HEK293 (cell line): ENCODE measurements at regions not wholly inside any gene's neighbourhood (a gene's known extent, or its start where the extent isn't known, plus 50 kb on each side); places are given as distances from the start of the nearest gene placed in this dataset.

Experiments
- CTCF ChIA-PET: fragments of 350-600 bp; formaldehyde crosslinking; extraction: SDS; loops from one replicate; lab custom pipeline; 2021; ENCODE audit warnings: antibody characterized with exemption; lab: Yijun Ruan, JAX
- POLR2A ChIA-PET: fragments of 300-600 bp; formaldehyde crosslinking; extraction: SDS; loops from one replicate; lab custom pipeline; 2020; ENCODE audit warnings: antibody characterized with exemption, inconsistent platforms; lab: Yijun Ruan, JAX
- H3K27ac ChIP-seq: fragments of 200-500 bp; sonication (Bioruptor generic); 2 replicates; pipeline ENCODE4 v1.5.1; 2014; ENCODE audit warnings: low read depth, low read length, control low read depth, inconsistent platforms; ENCODE audit errors: extremely low read depth
- H3K36me3 ChIP-seq, 2 experiments: fragments of 200-500 bp in 1 of 2; sonication (Bioruptor generic) in 1 of 2; 1 replicate in 1 of 2; 2 replicates in 1 of 2; pipeline ENCODE4 v1.5.1; 2014 to 2017; ENCODE audit warnings: inconsistent platforms in 2 of 2, low read length in 2 of 2; ENCODE audit not compliant: control insufficient read depth in 2 of 2, insufficient read depth in 1 of 2
- H3K4me1 ChIP-seq: fragments of 200-500 bp; sonication (Bioruptor generic); 2 replicates; pipeline ENCODE4 v1.5.1; 2014; ENCODE audit warnings: mild to moderate bottlenecking, low read length, inconsistent platforms; ENCODE audit not compliant: control insufficient read depth, insufficient read depth
- H3K4me3 ChIP-seq: 2 replicates; pipeline ENCODE4 v1.5.1; 2011; ENCODE audit warnings: low read depth, mild to moderate bottlenecking, control low read depth, low read length, moderate library complexity
- H3K9me3 ChIP-seq: fragments of 200-500 bp; sonication (Bioruptor generic); 2 replicates; pipeline ENCODE4 v1.5.1; 2014; ENCODE audit warnings: low read depth, low read length, inconsistent platforms; ENCODE audit not compliant: control insufficient read depth, insufficient read depth
- AEBP2 ChIP-seq: fragments of 450-650 bp; formaldehyde crosslinking; IDR thresholded peaks from 2 replicates; pipeline ENCODE4 v1.5.1; 2016; ENCODE audit warnings: missing biosample characterization, missing genetic modification characterization, borderline replicate concordance
- CTCF ChIP-seq: fragments of 450-650 bp; formaldehyde crosslinking; IDR thresholded peaks from 2 replicates; pipeline ENCODE4 v1.5.1; 2016; ENCODE audit warnings: missing biosample characterization, missing genetic modification characterization
- HIC1 ChIP-seq: fragments of 450-650 bp; formaldehyde crosslinking; IDR thresholded peaks from 2 replicates; pipeline ENCODE4 v1.5.1; 2016; ENCODE audit warnings: missing biosample characterization, missing genetic modification characterization
- KLF16 ChIP-seq: fragments of 450-650 bp; formaldehyde crosslinking; IDR thresholded peaks from 2 replicates; pipeline ENCODE4 v1.5.1; 2017; ENCODE audit warnings: missing biosample characterization, missing genetic modification characterization
- PRDM1 ChIP-seq: fragments of 450-650 bp; formaldehyde crosslinking; IDR thresholded peaks from 2 replicates; pipeline ENCODE4; 2016; ENCODE audit warnings: missing biosample characterization, missing genetic modification characterization
- ZBTB26 ChIP-seq: fragments of 450-650 bp; formaldehyde crosslinking; optimal IDR thresholded peaks from 2 replicates; pipeline ENCODE3; 2016; ENCODE audit warnings: missing biosample characterization, mild to moderate bottlenecking, missing genetic modification characterization
- ZBTB44 ChIP-seq: fragments of 450-650 bp; IDR thresholded peaks from 2 replicates; pipeline ENCODE4 v1.5.1; 2018; ENCODE audit warnings: missing biosample characterization, mild to moderate bottlenecking, missing genetic modification characterization
- ZBTB6 ChIP-seq: fragments of 450-650 bp; formaldehyde crosslinking; IDR thresholded peaks from 2 replicates; pipeline ENCODE4 v1.5.1; 2017; ENCODE audit warnings: missing biosample characterization, missing genetic modification characterization
- ZEB2 ChIP-seq: fragments of 450-650 bp; formaldehyde crosslinking; IDR thresholded peaks from 2 replicates; pipeline ENCODE4 v1.5.1; 2016; ENCODE audit warnings: missing biosample characterization, missing genetic modification characterization
- ZNF24 ChIP-seq: fragments of 450-650 bp; formaldehyde crosslinking; IDR thresholded peaks from 2 replicates; pipeline ENCODE4 v1.5.1; 2016; ENCODE audit warnings: missing biosample characterization, missing genetic modification characterization
- ZNF266 ChIP-seq: fragments of 450-650 bp; formaldehyde crosslinking; IDR thresholded peaks from 2 replicates; pipeline ENCODE4 v1.5.1; 2016; ENCODE audit warnings: missing biosample characterization, missing genetic modification characterization, low read depth
- ZNF354C ChIP-seq: fragments of 450-650 bp; formaldehyde crosslinking; IDR thresholded peaks from 2 replicates; pipeline ENCODE4 v1.5.1; 2016; ENCODE audit warnings: missing biosample characterization, missing genetic modification characterization, low read depth, borderline replicate concordance
- ZNF366 ChIP-seq: fragments of 450-650 bp; formaldehyde crosslinking; conservative IDR thresholded peaks from 2 replicates; pipeline ENCODE4 v1.5.1; 2016; ENCODE audit warnings: missing biosample characterization, missing genetic modification characterization
- ZNF514 ChIP-seq: fragments of 450-650 bp; formaldehyde crosslinking; IDR thresholded peaks from 2 replicates; pipeline ENCODE4 v1.5.1; 2016; ENCODE audit warnings: missing biosample characterization, missing genetic modification characterization
- ZNF610 ChIP-seq: fragments of 450-650 bp; formaldehyde crosslinking; IDR thresholded peaks from 2 replicates; pipeline ENCODE4 v1.5.1; 2016; ENCODE audit warnings: missing biosample characterization, missing genetic modification characterization, borderline replicate concordance
- ZNF626 ChIP-seq: fragments of 450-650 bp; sonication (Bioruptor Pico); formaldehyde crosslinking; IDR thresholded peaks from 2 replicates; pipeline ENCODE4 v1.5.1; 2018; ENCODE audit warnings: missing biosample characterization, missing genetic modification characterization, inconsistent platforms
- ZNF692 ChIP-seq: fragments of 450-650 bp; formaldehyde crosslinking; IDR thresholded peaks from 2 replicates; pipeline ENCODE4 v1.5.1; 2016; ENCODE audit warnings: missing biosample characterization, missing genetic modification characterization
- ZNF843 ChIP-seq: fragments of 450-650 bp; formaldehyde crosslinking; IDR thresholded peaks from 2 replicates; pipeline ENCODE4 v1.5.1; 2016; ENCODE audit warnings: missing biosample characterization, missing genetic modification characterization
- ZSCAN18 ChIP-seq: fragments of 450-650 bp; formaldehyde crosslinking; IDR thresholded peaks from 2 replicates; pipeline ENCODE4 v1.5.1; 2016; ENCODE audit warnings: missing biosample characterization, missing genetic modification characterization

- TF ChIP-seq ZNF692 (tag by site-specific recombination) (no peak), ZBTB26 (tag by site-specific recombination) (no peak)
These were observed 116.2 kb upstream of the PCED1B start (continued) for GRCh38 chr12:46963191-46963590.

- TF ChIP-seq AEBP2 (tag by site-specific recombination) (no peak), ZBTB6 (no peak), ZNF266 (tag by site-specific recombination) (no peak), ZNF366 (tag by site-specific recombination) (no peak), ZEB2 (no peak), CTCF (tag by site-specific recombination) (no peak), ZNF626 (no peak), ZSCAN18 (tag by site-specific recombination) (no peak), ZNF610 (no peak), ZNF514 (tag by site-specific recombination) (no peak)
- Histone ChIP-seq H3K9me3 (no peaks in the 10 kb centered on the region), H3K27ac (no peak overlapping the region), H3K4me3 (no peak overlapping the region), H3K36me3 (no peaks in the 10 kb centered on the region), H3K4me1 (no peaks in the 10 kb centered on the region)
- ChIA-PET POLR2A (no interaction called here), CTCF (interaction anchor here (0.6 to 3.2 kb wide), 2 partner anchors 20 to 43 kb away, joined by 3 to 18 read pairs; no protein-coding TSS in a partner anchor)
These were observed 115.1 kb upstream of the PCED1B start for GRCh38 chr12:46963977-46964971.

- H3K9me3 ChIP-seq = no peaks in the 10 kb centered on the region
- no peak overlapping the region for H3K4me3 ChIP-seq
- H3K36me3 ChIP-seq = no peaks in the 10 kb centered on the region
- CTCF ChIA-PET = interaction anchor here (3.2 kb wide), 1 partner anchor 19 kb away, joined by 18 read pairs; no protein-coding TSS in a partner anchor
- no peaks in the 10 kb centered on the region for H3K4me1 ChIP-seq
- POLR2A ChIA-PET = no interaction called here
- no peak overlapping the region for H3K27ac ChIP-seq
- TF ChIP-seq ZNF24 (tag by site-specific recombination) (no peak), ZNF354C (tag by site-specific recombination) (no peak), PRDM1 (tag by site-specific recombination) (no peak), ZNF843 (tag by site-specific recombination) (no peak), ZBTB44 (tag by site-specific recombination) (no peak), KLF16 (tag by site-specific recombination) (no peak), HIC1 (no peak)
These were observed 114.3 kb upstream of the PCED1B start for GRCh38 chr12:46965137-46965536.
